RCC 7860 (cell line): ENCODE measurements at regions not wholly inside any gene's neighbourhood (a gene's known extent, or its start where the extent isn't known, plus 50 kb on each side); places are given as distances from the start of the nearest gene placed in this dataset.
A peak's percentile ranks its signal among the peaks of the same experiment; 100 is the strongest.

ENCODE experiments used
- DNase-seq: peaks from one replicate; pipeline ENCODE4 v3.0.0-alpha.2; 2015; ENCODE audit warnings: low spot score
- FAIRE-seq: peaks from 2 replicates; lab custom pipeline; 2012; peaks lifted over from hg19 to GRCh38; lab: Jason Lieb, UNC

DNA sequence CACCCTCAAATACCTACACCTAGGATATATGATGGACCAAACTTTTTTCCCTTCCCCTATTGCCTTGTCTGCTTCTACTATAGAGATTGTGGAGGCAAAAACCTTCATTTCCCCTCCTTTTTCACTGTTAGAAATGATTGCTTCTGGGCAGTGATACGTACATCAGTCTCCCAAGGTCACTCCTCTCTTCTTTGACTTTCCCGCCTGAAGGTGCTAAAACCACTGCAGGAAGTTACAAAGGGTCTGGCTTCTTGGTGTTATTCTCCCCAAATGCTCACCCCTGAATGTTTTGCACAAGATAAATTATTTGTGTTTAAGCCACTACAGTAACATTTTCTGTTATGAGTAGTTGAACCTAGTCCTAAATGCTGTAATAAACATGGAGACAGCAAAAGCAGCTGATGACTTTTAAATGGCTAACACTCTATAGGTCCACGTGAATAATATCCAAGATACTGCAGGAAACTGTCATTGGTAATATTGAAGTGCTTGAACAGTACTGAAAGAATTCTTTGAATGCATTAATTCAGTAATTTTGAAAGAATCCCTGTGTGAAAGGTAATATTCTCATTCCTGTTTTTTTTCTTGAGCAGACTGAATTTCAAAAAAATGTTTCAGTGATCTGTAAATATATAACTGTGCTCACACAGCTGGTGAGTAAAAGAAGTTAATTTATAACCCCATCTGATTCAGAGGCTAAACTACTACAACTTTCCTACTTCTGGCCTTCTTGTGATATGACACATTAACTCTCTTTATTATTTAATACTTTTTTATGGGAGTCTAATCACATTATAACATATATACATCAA, 865.1 kb downstream of the EFNB2 start:
- FAIRE-seq (peak; percentile 98), DNase-seq (peak; percentile 71)

DNA sequence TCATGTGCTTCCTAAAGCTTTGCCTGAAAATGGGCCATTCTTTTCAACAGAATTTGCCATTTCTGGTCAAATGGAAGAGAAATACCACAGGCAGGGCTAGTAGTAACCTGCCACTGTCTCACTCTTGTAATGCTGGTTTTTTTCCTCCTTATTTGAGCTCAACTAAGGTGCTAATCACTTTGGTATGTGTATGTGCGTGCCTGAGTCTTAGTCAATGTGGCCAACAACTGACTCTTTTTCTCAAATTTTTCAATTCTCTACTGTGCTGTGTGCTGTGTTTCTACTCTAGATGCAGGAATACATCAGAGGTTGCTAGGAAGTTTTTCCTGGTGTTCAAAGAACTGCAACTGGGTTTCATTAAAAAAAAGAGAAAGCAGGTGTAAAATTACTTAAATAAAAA, 870.2 kb downstream of the EFNB2 start:
- FAIRE-seq (no peak), DNase-seq (peak; percentile 67)

DNA sequence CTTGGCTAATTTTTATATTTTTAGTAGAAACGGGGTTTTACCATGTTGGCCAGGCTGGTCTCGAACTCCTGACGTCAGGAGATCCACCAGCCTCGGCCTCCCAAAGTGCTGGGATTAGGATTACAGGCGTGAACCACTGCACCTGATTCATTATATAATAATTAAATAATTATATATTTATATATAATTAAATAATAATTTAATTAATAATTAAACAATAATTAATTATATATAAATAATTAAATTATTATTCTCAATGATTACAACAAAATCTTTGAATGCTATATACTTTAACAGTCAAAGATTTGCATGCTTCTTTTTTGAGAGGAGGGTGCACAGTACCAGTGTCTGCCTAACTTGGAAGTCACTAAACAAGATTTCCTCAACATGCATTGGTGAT, 872.3 kb downstream of the EFNB2 start:
- FAIRE-seq (no peak), DNase-seq (no peak)

DNA sequence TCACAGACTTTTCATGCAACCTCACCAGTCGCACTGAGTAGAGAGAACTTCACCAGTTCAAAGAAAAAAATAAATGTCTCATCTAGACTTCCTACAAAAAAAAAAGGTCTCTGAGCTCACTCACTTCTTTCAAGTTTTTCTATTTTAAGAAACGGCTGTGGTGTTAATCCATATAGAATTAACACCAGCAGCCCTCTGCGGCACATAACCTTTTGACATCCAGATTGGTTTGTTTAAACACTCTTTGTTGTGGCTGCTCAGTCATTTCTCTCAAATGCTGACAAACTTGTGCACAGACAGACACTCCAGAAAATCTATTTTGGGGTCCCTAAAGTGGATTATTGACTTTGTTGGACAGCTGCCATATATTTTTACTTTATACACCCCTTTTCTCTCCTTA, 874.9 kb downstream of the EFNB2 start:
- no peak for FAIRE-seq

DNA sequence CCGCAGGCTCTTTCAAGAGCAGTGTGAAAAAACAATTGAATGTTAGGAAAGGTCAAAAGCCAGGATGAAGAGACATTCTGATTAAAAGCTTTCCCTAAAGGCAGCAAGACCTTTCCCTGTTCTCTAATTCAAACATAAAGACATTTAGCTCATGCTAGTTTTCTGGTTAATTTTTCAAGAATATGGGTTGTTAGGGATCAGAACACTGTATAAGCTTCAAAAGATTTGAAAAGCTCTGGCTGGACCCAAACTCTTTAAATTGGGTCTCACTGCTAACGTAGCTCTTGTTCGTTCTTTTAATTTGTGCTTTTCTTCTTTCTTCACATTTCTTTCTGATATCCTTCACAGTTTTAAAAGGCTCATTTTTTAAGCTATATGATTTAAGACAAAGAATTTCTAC, 877.0 kb downstream of the EFNB2 start:
- DNase-seq (no peak), FAIRE-seq (no peak)

More for the DNA sequence above, 874.9 kb downstream of the EFNB2 start:
- no peak for DNase-seq

DNA sequence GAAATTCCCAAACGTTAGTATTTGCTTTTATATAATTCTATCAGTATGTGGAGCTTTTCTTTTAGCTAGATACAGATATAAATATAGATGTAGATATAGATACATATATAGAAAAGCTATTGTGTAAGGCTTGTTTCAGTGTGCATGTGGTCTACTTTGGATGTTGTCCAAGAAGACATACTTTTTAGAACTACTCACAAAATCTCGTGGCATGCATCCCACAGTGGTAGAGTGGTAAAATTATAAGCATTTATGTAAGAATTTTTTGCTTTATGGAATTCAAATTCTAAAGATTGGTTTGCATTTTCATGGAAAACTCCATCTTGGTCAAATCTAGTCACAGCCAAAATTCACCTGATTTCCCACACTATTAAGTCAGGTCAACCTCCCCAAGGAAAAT, 880.4 kb downstream of the EFNB2 start:
- DNase-seq (peak; percentile 6), FAIRE-seq (no peak)

DNA sequence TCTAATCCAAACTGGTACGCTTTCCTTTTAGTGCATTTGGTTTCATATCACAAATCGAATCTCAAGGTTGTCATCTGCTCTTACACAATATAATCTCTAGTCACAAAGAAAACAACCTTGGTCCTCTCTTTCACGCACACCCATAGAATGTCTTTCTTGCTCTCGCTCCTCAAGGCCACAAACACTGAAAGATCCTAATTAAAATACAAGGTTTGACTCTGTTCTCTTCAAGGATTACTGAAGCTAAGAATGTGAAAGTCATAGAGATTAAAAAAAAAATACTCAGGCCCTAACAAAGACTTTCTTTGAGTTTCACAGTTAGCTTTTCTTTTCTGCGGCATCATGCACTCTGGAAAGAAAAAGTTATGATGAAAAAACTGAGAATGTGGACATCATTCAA, 891.5 kb downstream of the EFNB2 start:
- FAIRE-seq (no peak), DNase-seq (no peak)

DNA sequence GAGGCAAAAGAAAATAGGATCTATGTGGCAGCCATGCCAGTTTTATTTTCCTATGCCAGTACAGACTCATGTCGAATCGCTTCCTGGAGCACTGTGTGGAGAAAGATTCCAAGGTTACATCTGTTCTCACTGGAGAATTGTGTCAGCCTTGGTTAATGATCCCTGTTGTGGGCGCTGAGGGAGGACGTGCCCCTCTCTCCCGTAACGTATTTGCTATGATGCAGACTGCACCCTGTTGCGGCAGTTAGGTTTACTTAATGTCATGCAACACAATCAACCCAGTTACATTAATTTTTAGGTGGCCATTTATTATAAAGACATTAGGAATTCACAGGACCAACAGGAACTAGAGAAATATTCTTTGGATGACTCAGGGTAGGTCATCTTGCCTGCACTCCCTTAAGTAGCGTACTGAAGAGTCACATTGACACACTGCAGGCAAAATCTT, 892.9 kb downstream of the EFNB2 start:
- peak; percentile 91 for DNase-seq
- peak; percentile 94 for FAIRE-seq

DNA sequence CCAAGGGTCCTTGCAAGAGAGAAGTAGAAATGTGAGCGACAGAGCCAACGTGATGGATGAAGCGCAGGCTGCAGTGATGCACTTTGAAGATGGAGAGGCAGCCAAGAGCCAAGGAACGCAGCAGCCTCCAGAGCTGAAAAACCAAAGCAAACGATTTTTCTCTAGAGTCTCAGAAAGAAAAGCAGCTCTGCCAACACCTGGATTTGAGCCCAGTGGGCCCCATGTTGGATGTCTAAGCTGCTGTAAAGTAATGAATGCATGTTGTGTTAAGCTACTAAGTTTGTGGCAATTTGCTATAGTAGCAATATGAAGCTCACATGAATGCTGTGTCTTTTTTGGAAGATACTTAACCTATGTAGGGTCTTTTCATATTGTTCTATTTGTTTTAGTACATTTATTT, 894.3 kb downstream of the EFNB2 start:
- FAIRE-seq (no peak), DNase-seq (no peak)

DNA sequence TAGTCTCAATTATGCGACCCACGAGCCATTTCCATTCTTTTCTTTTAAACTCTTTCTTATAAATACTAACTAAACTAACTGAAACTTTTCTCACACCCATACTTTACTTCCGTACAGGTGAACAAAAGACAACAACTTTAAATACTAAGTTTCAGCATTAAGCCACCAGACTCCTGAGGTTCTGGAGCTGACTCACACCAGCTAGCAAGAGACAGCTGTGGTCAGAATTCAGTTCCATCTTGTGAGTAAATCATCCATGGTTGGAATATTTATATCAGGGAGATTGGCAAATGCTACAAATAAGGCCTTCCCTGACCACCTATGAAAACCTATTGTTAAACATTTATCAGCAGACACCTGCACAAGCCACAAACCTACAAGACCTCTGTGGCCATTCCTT, 897.0 kb downstream of the EFNB2 start:
- DNase-seq: peak; percentile 26
- peak; percentile 85 for FAIRE-seq

DNA sequence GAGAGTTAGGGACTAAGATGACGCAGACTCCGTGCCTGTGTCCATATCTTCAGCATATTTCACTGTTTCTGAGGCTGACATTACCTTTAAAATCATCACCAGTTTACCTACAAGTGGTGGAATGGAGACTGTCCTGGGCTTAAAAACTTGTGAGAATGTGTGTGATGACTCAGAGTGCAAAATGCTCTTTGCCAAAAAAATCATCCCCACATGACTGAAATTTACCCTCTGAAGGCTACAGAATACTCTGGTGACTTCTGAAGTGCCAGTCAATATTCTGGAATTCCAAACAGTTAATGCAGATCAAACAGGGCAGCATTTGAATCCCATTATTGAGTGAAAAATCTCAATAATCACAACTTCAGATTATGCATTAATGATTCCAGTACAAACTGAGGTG, 901.4 kb downstream of the EFNB2 start:
- FAIRE-seq (no peak), DNase-seq (no peak)

DNA sequence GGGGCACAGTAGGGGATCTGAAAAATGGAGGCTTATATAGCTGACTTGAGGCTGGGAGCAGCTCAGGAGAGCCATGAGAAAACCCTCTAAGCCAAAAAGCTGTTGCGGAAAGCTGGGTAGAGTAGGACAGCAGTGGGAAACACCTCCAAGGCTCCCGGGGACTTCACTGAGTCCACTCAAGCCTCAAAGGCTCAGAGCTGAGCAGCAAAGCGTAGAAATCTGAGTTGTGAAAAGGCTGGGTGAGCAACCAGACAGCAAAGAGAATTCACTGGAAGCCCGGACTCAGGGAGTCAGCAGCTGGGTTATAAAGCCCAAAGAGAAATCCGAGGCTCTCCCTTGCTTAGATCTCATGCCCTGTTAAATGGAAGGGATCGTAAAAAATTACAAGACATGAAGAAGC, 905.0 kb downstream of the EFNB2 start:
- DNase-seq: no peak

DNA sequence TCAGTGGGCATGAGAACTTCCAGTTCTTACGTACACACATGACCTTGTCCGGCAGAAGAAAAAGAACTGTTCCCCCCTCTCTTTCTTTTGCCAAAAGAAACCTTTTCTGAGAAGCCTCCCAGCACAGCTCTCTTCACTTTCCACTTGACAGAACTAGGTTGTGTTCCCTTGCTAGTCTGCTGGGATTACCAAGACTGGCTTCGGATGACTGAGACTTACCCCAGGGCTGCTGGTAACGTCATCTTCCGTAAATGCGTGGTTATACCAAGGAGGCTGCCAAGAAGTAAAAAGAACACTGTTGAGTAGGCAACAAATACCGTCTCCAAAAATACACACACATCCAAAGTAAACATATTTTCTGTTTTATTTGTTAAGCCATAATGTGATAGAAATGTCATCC, 908.2 kb downstream of the EFNB2 start:
- FAIRE-seq: no peak
- no peak for DNase-seq

More for the DNA sequence above, 905.0 kb downstream of the EFNB2 start:
- FAIRE-seq: no peak

DNA sequence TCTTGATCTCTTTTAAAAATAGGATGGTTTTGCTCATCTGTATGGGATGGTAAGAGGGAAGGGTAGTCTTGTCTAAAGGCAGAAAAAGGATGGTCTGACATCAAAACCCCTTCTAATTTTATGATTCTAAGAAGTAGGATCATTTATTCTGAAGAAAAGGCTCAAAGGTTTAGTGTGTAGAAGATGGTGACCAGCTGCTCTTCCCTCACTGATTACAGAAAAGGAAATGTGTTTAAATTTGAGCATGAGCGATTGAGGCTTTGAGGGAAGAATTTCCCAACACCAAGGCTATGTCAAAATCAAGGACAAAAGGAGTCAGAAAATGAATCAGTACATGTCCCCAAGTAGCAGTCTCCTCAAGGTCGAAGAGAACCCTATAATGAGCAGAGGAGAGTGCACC, 909.8 kb downstream of the EFNB2 start:
- DNase-seq: no peak
- FAIRE-seq: no peak

DNA sequence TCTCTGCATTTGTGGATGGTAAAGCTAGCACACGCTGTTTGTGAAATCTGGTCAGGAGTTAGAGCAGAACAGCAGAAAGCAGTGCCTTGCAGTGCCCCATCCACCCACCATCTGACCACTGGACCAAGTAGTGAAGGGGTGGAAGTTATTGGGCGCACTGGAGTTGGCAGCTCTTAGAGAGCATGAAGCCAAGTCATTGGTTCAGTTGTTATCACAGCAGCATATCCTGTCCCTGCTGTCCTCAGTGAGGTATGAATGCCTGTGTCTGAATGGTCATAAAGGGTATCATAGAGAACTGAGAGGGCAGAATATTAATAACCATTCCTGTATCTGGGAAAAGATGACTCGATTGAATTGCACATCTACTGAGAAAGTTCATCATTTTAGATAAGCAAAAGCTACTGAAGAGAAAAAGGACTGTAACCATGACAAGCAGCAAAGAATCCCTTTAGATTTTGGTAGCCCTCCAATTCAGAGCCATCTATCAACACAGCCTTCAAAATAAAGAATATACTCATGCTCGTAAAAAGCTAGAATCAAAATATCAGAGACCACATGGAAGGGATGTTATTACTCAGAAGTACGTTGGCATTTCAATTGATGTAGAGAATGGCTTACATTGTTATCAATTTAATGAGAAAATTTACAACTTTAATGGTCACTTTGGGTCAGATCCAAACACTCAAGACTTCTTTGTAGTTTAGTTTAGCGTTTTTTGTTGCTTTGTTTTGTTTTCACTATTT, 919.0 kb downstream of the EFNB2 start:
- no peak for FAIRE-seq
- DNase-seq: no peak

DNA sequence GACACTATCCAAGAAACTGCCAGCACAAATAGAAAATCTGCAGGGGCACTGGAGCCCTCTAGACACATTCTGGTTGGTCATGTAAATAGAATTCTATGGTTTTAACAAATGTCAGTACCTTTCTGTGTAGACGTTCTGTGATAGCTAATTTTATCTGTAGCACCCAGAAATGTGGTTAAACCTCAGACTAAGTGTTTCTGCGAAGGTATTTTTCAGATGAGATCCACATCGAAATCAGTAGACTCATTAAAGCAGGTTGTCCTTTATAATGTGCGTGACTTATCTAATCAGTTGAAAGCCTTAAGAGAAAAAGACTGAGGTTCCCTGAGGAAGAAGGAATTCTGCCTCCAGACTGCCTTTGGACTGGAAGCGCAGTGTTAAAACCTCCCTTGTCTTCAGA, 922.9 kb downstream of the EFNB2 start:
- no peak for FAIRE-seq
- DNase-seq: no peak

DNA sequence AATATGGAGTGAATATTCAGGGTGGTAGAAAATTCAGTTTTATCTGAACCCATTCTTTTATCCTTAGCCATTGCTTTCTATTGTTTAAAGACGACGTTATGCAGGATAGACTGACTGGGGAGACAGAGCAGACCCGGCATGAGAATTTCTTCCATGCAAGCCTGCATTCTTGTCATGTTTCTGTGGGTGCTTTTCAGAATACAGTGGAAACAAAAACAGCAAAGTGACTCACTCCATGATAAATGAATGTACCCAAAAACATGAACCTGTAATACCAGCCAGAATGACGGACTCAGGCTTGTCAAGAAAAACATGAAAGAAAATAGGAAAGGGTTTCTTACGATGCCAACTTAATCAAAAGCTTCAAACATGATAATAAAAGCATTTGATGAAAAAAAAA, 924.0 kb downstream of the EFNB2 start:
- DNase-seq (no peak), FAIRE-seq (no peak)

DNA sequence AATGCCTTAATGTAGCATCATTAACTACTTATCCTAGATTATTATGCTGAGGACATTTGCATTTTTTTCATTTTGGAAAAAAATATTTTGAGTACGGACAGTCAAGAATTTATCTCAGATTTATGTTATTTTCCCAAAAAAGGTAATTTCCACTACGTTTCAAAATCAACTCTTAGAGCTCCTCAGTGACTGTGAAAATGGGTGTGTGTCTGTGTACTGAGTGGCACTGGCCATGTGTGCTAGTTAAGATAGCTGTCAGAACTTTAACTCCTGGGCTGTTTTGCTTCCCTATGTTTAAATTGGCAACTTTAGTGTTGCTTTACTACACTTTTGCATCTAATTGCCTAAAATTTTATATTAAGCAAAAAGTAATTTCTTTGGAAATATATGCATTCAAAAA, 927.4 kb downstream of the EFNB2 start:
- DNase-seq: no peak
- no peak for FAIRE-seq

DNA sequence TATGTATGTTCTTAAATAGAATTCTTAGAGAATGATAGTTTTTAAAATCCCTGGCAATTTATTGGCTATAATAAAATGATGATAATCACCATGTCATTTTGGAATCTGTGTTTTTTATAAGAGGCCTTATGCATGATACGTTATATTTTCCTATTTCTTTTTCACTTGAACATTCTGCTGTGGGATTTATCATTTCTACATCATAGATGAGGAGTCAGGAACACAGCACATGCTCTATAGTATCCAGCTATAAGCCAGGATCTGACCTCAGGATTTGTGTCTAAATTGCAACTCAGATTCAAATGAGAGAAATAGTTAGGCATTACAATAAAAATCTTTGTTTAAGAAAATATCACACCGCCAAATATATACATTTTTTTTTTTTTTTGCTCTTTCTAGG, 928.0 kb downstream of the EFNB2 start:
- DNase-seq: no peak
- no peak for FAIRE-seq

DNA sequence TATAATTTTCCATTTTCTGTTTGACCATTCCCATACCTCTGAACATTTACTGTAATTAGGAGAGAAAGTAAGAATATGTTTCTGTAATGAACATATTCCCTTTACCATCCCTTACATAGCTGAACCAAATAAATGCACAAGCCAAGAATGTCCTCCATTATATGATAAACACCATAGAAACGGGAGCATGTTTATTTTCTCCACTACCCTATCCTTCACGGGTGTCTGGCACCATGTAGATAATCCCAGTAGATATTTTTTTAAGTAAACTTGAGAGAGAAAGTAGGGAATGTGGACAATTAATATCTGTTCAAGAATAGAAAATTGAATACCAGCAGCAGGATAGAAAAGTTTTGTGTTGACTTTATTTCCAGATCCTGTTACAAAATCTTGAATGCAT, 928.4 kb downstream of the EFNB2 start:
- FAIRE-seq: no peak
- DNase-seq: no peak

DNA sequence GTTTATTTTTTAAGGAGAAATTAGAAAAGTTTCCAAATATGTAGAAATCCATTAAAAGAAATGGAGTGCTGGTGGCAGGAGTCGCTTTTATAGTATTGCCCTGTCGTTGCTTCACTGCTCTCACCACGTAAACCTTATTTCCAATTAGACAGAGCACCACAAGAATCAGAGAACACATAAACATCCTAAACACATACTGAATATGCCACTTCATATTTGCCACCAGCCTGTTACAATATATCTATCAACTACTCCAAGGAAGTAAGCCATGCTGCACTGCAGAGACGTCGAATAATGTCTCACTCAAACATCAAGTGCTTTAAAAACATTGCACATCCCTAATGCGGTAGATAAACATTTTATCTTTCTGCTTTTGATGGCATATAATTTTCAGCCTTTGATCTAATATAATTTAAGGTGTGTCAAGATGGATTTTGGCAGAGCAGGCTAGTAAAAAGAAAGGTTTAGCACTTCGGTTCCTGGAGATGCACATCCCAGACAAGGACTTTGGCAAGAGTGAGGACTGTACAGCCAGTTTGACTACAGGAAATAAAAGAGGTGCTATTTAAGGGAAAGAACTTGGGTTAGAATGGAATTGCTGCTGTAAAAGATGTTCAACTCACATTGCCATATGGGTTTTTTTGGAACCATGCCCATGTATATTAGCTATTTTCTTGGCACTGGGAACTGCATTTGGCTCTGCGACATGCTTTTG, 932.3 kb downstream of the EFNB2 start:
- FAIRE-seq (no peak), DNase-seq (no peak)
